SK-MEL-5 (cell line): ENCODE measurements at regions not wholly inside any gene's neighbourhood (a gene's known extent, or its start where the extent isn't known, plus 50 kb on each side); places are given as distances from the start of the nearest gene placed in this dataset.

ENCODE experiments used
- small RNA-seq, 2 experiments: library from RNA; depleted of rRNA; stranded (forward); fragments of <200 nt; gene quantifications; one replicate each; pipeline ENCODE3, GENCODE V24; 2014

Small RNA genes lying in the stretch of these regions (small RNA-seq; reads per million reads assigned to genes)
- 0 reads per million in 2 experiments for gene RF00019
